OCI-LY3 (cell line): ENCODE measurements at regions not wholly inside any gene's neighbourhood (a gene's known extent, or its start where the extent isn't known, plus 50 kb on each side); places are given as distances from the start of the nearest gene placed in this dataset.

ENCODE experiments used
- CTCF ChIP-seq: fragments of 200-600, 300-600 bp; sonication (generic); IDR thresholded peaks from 2 replicates; pipeline ENCODE4 v1.5.1; 2014; ENCODE audit warnings: antibody characterized with exemption, low read length, low read depth
- EZH2phosphoT487 ChIP-seq: fragments of 200-600 bp; shearing (Covaris generic); IDR thresholded peaks from 2 replicates; pipeline ENCODE4 v1.6.1; 2018; ENCODE audit warnings: antibody characterized with exemption, mixed run types, low read depth

GRCh38 chr12:115571446-115571845 lies 706.0 kb downstream of the MED13L start:
- TF ChIP-seq CTCF (no peak), EZH2phosphoT487 (no peak)
